HCT116 (cell line): ENCODE measurements at regions not wholly inside any gene's neighbourhood (a gene's known extent, or its start where the extent isn't known, plus 50 kb on each side); places are given as distances from the start of the nearest gene placed in this dataset.

Experiments
- ATAC-seq: fragments of 200-7000 bp; cut with Tn5 transposase; 2 replicates; pipeline ENCODE4 v1.9.1; 2020; ENCODE audit warnings: mild to moderate bottlenecking, moderate library complexity
- BruUV-seq: library from RNA; stranded (reverse); fragments of 400-500 nt; replicated peaks from 2 replicates; lab custom pipeline; 2021; lab: Mats Ljungman, UMichigan
- CTCF ChIA-PET: fragments of 300-600 bp; sonication (Branson Sonifier 250); formaldehyde crosslinking; loops from one replicate; lab custom pipeline; 2021; ENCODE audit warnings: antibody characterized with exemption; lab: Charles Lee
- POLR2A ChIA-PET: fragments of 300-600, 350-600 bp; sonication (Branson Sonifier 250); formaldehyde crosslinking; loops from one replicate; lab custom pipeline; 2021; ENCODE audit warnings: antibody characterized with exemption; lab: Charles Lee
- RAD21 ChIA-PET, 2 experiments: fragments of 300-600 bp; sonication (Branson Sonifier 250); formaldehyde crosslinking; loops; one replicate each; lab custom pipeline; 2023; ENCODE audit warnings: low total read pairs in 2 of 2; ENCODE audit not compliant: uncharacterized antibody in 2 of 2, unreplicated experiment in 2 of 2, low non-redundant PET in 1 of 2; lab: Charles Lee
- DNase-seq: peaks from one replicate; pipeline ENCODE4 v3.0.0-alpha.2; 2010; ENCODE audit warnings: low read depth, low spot score
- H2AFZ ChIP-seq: fragments of 200-600 bp; shearing (Covaris generic), sonication (generic); 2 replicates; pipeline ENCODE4 v1.6.1; 2017; ENCODE audit warnings: low read depth, mixed run types, mixed read lengths, antibody characterized with exemption, low read length; ENCODE audit not compliant: poor library complexity, severe bottlenecking
- H3K27ac ChIP-seq: 2 replicates; pipeline ENCODE4 v1.5.1; 2012; ENCODE audit warnings: low read depth, low read length
- H3K27me3 ChIP-seq: fragments of 200-600 bp; sonication (generic); 2 replicates; pipeline ENCODE4 v1.6.1; 2016; ENCODE audit warnings: mixed run types, low read length, mixed read lengths; ENCODE audit not compliant: insufficient read depth
- H3K36me3 ChIP-seq, 2 experiments: fragments of 200-500 bp in 1 of 2; fragments of 200-600 bp in 1 of 2; sonication (Bioruptor generic) in 1 of 2; sonication (generic) in 1 of 2; 2 replicates each; pipeline versions ENCODE4 v1.5.1 to v1.6.1; 2014 to 2016; ENCODE audit warnings: low read length in 2 of 2, inconsistent platforms in 1 of 2, mixed read lengths in 1 of 2, mixed run types in 1 of 2; ENCODE audit not compliant: insufficient read depth in 2 of 2, control insufficient read depth in 1 of 2
- H3K4me1 ChIP-seq, 2 experiments: fragments of 200-600 bp in 1 of 2; sonication (generic) in 1 of 2; 2 replicates each; pipeline versions ENCODE4 v1.5.1 to v1.6.1; 2012 to 2017; ENCODE audit warnings: low read length in 2 of 2, inconsistent platforms in 1 of 2, mild to moderate bottlenecking in 1 of 2, mixed read lengths in 1 of 2, mixed run types in 1 of 2, moderate library complexity in 1 of 2; ENCODE audit not compliant: insufficient read depth in 2 of 2, control insufficient read depth in 1 of 2
- H3K4me2 ChIP-seq: fragments of 200-600 bp; sonication (generic); 2 replicates; pipeline ENCODE4 v1.6.1; 2017; ENCODE audit warnings: mixed run types, low read length, mixed read lengths
- H3K4me3 ChIP-seq, 2 experiments: fragments of 200-600 bp in 1 of 2; sonication (generic) in 1 of 2; replicated peaks in 1 of 2; 2 replicates each; pipeline ENCODE4 v1.5.1; 2011 to 2016; ENCODE audit warnings: low read length in 2 of 2, control low read depth in 1 of 2, low read depth in 1 of 2, mild to moderate bottlenecking in 1 of 2, mixed read lengths in 1 of 2, mixed run types in 1 of 2
- H3K79me2 ChIP-seq: fragments of 200-600 bp; sonication (generic); 2 replicates; pipeline ENCODE4 v1.6.1; 2017; ENCODE audit warnings: mild to moderate bottlenecking, mixed run types, low read length, moderate library complexity, mixed read lengths; ENCODE audit not compliant: insufficient read depth
- H3K9ac ChIP-seq: fragments of 200-600 bp; sonication (generic); 2 replicates; pipeline ENCODE4 v1.6.1; 2016; ENCODE audit warnings: low read length, mixed read lengths
- H3K9me2 ChIP-seq: fragments of 200-600 bp; sonication (generic), shearing (Covaris generic); 2 replicates; pipeline ENCODE4 v1.6.1; 2017; ENCODE audit warnings: mixed run types, mild to moderate bottlenecking, moderate library complexity; ENCODE audit not compliant: insufficient read depth
- H3K9me3 ChIP-seq, 2 experiments: fragments of 200-500 bp in 1 of 2; fragments of 200-600 bp in 1 of 2; sonication (Bioruptor generic) in 1 of 2; sonication (generic) in 1 of 2; 2 replicates each; pipeline ENCODE4 v1.6.1; 2014 to 2017; ENCODE audit warnings: low read length in 2 of 2, mixed read lengths in 2 of 2, inconsistent platforms in 1 of 2, low read depth in 1 of 2, mild to moderate bottlenecking in 1 of 2, mixed run types in 1 of 2, moderate library complexity in 1 of 2; ENCODE audit not compliant: control insufficient read depth in 1 of 2, insufficient read depth in 1 of 2
- H4K20me1 ChIP-seq: fragments of 200-600 bp; sonication (generic), shearing (Covaris generic); 2 replicates; pipeline ENCODE4 v1.6.1; 2017; ENCODE audit warnings: mixed run types, mild to moderate bottlenecking, moderate library complexity; ENCODE audit not compliant: insufficient read depth
- CBX3 ChIP-seq: IDR thresholded peaks from 2 replicates; pipeline ENCODE4 v1.6.1; 2012; ENCODE audit warnings: low read depth
- CTCF ChIP-seq, 3 experiments: fragments of 200-600 bp in 1 of 3; sonication (generic) in 1 of 3; IDR thresholded peaks in 2 of 3; conservative IDR thresholded peaks in 1 of 3; 2 replicates each; pipeline ENCODE4 v1.5.1; 2012 to 2017; ENCODE audit warnings: low read depth in 2 of 3, low read length in 2 of 3, antibody characterized with exemption in 1 of 3, borderline replicate concordance in 1 of 3, control low read depth in 1 of 3, mild to moderate bottlenecking in 1 of 3, mixed read lengths in 1 of 3, mixed run types in 1 of 3, moderate library complexity in 1 of 3; ENCODE audit not compliant: insufficient read depth in 1 of 3
- EGR1 ChIP-seq: IDR thresholded peaks from 2 replicates; pipeline ENCODE4 v1.6.1; 2012; ENCODE audit warnings: low read depth
- ELF1 ChIP-seq: IDR thresholded peaks from 2 replicates; pipeline ENCODE4 v1.6.1; 2012; ENCODE audit warnings: low read depth, borderline replicate concordance
- EZH2 ChIP-seq: fragments of 200-600 bp; sonication (generic); IDR thresholded peaks from 2 replicates; pipeline ENCODE4 v1.6.1; 2017; ENCODE audit warnings: antibody characterized with exemption, mixed run types
- EZH2phosphoT487 ChIP-seq: fragments of 200-600 bp; IDR thresholded peaks from 2 replicates; pipeline ENCODE4 v1.6.1; 2018; ENCODE audit warnings: antibody characterized with exemption, borderline replicate concordance
- FOSL1 ChIP-seq: IDR thresholded peaks from 2 replicates; pipeline ENCODE4 v1.6.1; 2012; ENCODE audit warnings: low read depth
- POLR2A ChIP-seq: IDR thresholded peaks from 2 replicates; pipeline ENCODE4 v1.7.0; 2011; ENCODE audit warnings: borderline replicate concordance; ENCODE audit not compliant: insufficient read depth, insufficient read length; ENCODE audit errors: extremely low read depth
- POLR2AphosphoS5 ChIP-seq: IDR thresholded peaks from 2 replicates; pipeline ENCODE4 v1.6.1; 2011; ENCODE audit warnings: mild to moderate bottlenecking, low read depth, low read length, moderate library complexity
- RAD21 ChIP-seq: IDR thresholded peaks from 2 replicates; pipeline ENCODE4 v1.6.1; 2012; ENCODE audit warnings: low read depth, mild to moderate bottlenecking
- SIN3A ChIP-seq: IDR thresholded peaks from 2 replicates; pipeline ENCODE4 v1.6.1; 2012; ENCODE audit warnings: low read depth
- SP1 ChIP-seq: IDR thresholded peaks from 2 replicates; pipeline ENCODE4 v1.6.1; 2012; ENCODE audit warnings: low read depth
- TCF7L2 ChIP-seq: IDR thresholded peaks from 2 replicates; pipeline ENCODE4 v1.7.0; 2011; ENCODE audit warnings: borderline replicate concordance, inconsistent platforms; ENCODE audit not compliant: insufficient read depth, insufficient read length; ENCODE audit errors: extremely low read depth
- YY1 ChIP-seq: IDR thresholded peaks from 2 replicates; pipeline ENCODE4 v1.6.1; 2011; ENCODE audit warnings: low read length, low read depth, moderate library complexity, mild to moderate bottlenecking; ENCODE audit not compliant: insufficient replicate concordance; ENCODE audit errors: extremely low read depth
- ZFX ChIP-seq: fragments of 450-650 bp; IDR thresholded peaks from 2 replicates; pipeline ENCODE4 v1.6.1; 2017
- ZNF274 ChIP-seq: fragments of 200-500 bp; sonication (Bioruptor generic); IDR thresholded peaks from 2 replicates; pipeline ENCODE4 v1.6.1; 2014; ENCODE audit warnings: mild to moderate bottlenecking, low read depth, low read length, inconsistent platforms
- intact Hi-C: fragments of 100-400 bp; cut with micrococcal nuclease; formaldehyde crosslinking; loops from 2 replicates; pipeline ENCODE4 v1.10.0; 2022
- TF ChIP-seq, protein P1 (sequence below): IDR thresholded peaks from 2 replicates; pipeline ENCODE4 v1.6.1; 2012
- TF ChIP-seq, protein P2 (sequence below): IDR thresholded peaks from 2 replicates; pipeline ENCODE4 v1.6.1; 2011; ENCODE audit warnings: mild to moderate bottlenecking, low read length, moderate library complexity; ENCODE audit not compliant: insufficient replicate concordance; ENCODE audit errors: extremely low read depth

- CTCF ChIA-PET = no interaction called here
Observed at GRCh38 chr7:7110706-7111105, 71.6 kb upstream of the C1GALT1 start.

GRCh38 chr7:7112868-7113267, 69.5 kb upstream of the C1GALT1 start:
- no peak overlapping the region for H3K4me2 ChIP-seq
- intact Hi-C loops = no loop called here

More at GRCh38 chr7:7110706-7111105, 71.6 kb upstream of the C1GALT1 start:
- intact Hi-C loops = no loop called here
- Histone ChIP-seq H3K36me3 (no peaks in the 10 kb centered on the region), H3K4me3 (no peak overlapping the region), H3K27me3 (no peaks in the 10 kb centered on the region), H3K4me1 (no peaks in the 10 kb centered on the region), H3K79me2 (no peaks in the 10 kb centered on the region), H3K9me2 (no peaks in the 10 kb centered on the region), H2AFZ (no peak overlapping the region), H3K9ac (no peak overlapping the region), H3K4me2 (no peak overlapping the region), H4K20me1 (no peaks in the 10 kb centered on the region), H3K27ac (no peak overlapping the region), H3K9me3 (no peaks in the 10 kb centered on the region)
- ChIA-PET POLR2A (no interaction called here), RAD21 (no interaction called here)
- DNase-seq (no peak), ATAC-seq (no peak)
- no TSS peak for BruUV-seq
- TF ChIP-seq TCF7L2 (no peak), RAD21 (no peak), POLR2A (no peak), CBX3 (no peak), SIN3A (no peak), SP1 (no peak), POLR2AphosphoS5 (no peak), EGR1 (no peak), FOSL1 (no peak), ZNF274 (no peak), YY1 (no peak)

More at GRCh38 chr7:7112868-7113267, 69.5 kb upstream of the C1GALT1 start:
- Histone ChIP-seq H4K20me1 (no peaks in the 10 kb centered on the region), H3K36me3 (no peaks in the 10 kb centered on the region), H3K9ac (no peak overlapping the region), H3K9me2 (no peaks in the 10 kb centered on the region), H2AFZ (no peak overlapping the region), H3K27me3 (no peaks in the 10 kb centered on the region), H3K79me2 (no peaks in the 10 kb centered on the region), H3K4me3 (no peak overlapping the region), H3K27ac (no peak overlapping the region), H3K4me1 (no peaks in the 10 kb centered on the region), H3K9me3 (no peaks in the 10 kb centered on the region)
- BruUV-seq = no TSS peak
- TF ChIP-seq EGR1 = no peak
- no peak for TF ChIP-seq ELF1
- TF ChIP-seq, protein P1, sequence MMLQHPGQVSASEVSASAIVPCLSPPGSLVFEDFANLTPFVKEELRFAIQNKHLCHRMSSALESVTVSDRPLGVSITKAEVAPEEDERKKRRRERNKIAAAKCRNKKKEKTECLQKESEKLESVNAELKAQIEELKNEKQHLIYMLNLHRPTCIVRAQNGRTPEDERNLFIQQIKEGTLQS = no peak
- no peak for TF ChIP-seq FOSL1
- TF ChIP-seq, protein P2, sequence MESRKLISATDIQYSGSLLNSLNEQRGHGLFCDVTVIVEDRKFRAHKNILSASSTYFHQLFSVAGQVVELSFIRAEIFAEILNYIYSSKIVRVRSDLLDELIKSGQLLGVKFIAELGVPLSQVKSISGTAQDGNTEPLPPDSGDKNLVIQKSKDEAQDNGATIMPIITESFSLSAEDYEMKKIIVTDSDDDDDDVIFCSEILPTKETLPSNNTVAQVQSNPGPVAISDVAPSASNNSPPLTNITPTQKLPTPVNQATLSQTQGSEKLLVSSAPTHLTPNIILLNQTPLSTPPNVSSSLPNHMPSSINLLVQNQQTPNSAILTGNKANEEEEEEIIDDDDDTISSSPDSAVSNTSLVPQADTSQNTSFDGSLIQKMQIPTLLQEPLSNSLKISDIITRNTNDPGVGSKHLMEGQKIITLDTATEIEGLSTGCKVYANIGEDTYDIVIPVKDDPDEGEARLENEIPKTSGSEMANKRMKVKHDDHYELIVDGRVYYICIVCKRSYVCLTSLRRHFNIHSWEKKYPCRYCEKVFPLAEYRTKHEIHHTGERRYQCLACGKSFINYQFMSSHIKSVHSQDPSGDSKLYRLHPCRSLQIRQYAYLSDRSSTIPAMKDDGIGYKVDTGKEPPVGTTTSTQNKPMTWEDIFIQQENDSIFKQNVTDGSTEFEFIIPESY = no peak
- no peak for TF ChIP-seq EZH2phosphoT487
- TF ChIP-seq CTCF (IDR thresholded peaks at IDR 0.05 in 2 of 3, conservative IDR thresholded peaks at IDR 0.05 in 1 of 3; ENCODE audit: borderline replicate concordance in 1 of 3, insufficient read depth in 1 of 3, low read depth in 2 of 3, low read length in 2 of 3) = no peak
- no peak for TF ChIP-seq POLR2AphosphoS5
- TF ChIP-seq SP1 = no peak
- no peak for TF ChIP-seq ZFX
- TF ChIP-seq CBX3 = no peak
- no peak for TF ChIP-seq TCF7L2
- TF ChIP-seq RAD21 = no peak
- no peak for TF ChIP-seq EZH2
- DNase-seq (no peak), ATAC-seq (no peak)
- CTCF ChIA-PET = interaction anchor here (2.2 kb wide), 1 partner anchor 9 kb away, joined by 8 read pairs; no protein-coding TSS in a partner anchor
- RAD21 ChIA-PET = no interaction called here
- POLR2A ChIA-PET = no interaction called here
